GM19438 (cell line): ENCODE measurements at regions not wholly inside any gene's neighbourhood (a gene's known extent, or its start where the extent isn't known, plus 50 kb on each side); places are given as distances from the start of the nearest gene placed in this dataset.

Source experiments
- ATAC-seq: cut with Tn5 transposase; IDR thresholded peaks from one replicate; pipeline ENCODE4 v1.9.1; 2021; ENCODE audit warnings: low read depth; ENCODE audit not compliant: unreplicated experiment

DNA sequence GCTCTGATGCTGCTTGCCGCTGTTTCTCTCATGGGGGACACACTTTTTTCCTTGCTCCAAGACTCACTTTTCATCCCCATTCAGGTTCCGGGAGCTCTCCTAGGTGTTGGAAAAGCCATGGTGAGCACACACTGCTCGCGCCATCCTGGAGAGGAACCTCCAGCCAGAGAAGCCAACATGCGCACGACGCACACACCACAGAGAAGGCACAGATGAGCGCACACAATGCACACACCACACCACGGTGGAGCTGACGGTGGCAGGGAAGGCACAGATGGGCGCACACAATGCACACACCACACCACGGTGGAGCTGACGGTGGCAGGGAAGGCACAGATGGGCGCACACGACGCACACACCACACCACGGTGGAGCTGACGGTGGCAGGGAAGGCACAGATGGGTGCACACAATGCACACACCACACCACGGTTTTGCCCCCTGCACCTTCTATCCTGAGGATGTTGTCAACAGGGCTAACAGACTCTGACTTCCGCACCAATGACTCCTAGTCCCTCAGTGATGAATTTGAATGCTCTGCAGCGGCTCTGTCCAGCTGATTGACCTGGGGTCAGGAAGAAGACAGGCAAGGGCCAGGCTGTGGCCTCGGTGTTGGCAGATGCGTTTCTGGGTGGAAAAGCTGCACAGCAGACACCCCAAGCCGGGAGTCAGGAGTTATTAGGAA, 154.7 kb downstream of the ERMARD start:
- ATAC-seq, result no peak

DNA sequence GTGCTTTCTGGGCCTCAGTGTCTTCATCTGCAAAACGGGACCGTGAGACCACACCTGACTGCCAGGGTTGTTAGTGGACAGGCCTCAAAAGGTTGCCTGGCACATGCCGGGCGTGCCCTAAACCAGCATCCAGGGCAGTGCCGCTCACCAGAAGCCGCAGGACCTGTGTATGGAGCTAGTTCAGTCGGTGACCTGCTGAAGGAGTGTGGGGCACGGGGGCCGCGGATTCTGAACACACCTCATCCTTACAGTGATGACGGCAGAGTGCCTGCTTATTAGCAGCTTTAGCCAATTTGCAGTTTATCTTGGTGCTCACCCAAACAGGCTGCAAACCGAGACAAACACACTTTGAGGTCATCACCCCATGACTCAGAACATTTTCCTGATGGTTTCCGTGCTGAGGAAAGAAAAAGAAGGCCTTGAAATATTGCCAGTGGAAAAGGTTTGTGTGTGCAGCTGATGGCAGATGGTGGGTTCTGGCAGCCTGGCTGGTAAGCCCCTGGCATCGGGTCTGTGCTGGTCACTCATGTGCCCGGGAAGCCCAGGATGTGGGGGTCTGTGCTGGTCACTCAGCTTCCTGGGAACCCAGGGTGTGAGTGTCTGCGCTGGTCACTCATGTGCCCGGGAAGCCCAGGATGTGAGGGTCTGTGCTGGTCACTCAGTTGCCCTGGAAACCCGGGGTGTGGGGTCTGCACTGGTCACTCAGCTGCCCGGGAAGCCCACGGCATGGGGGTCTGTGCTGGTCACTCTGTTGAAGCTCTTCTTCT, 153.8 kb downstream of the ERMARD start:
- no peak for ATAC-seq

DNA sequence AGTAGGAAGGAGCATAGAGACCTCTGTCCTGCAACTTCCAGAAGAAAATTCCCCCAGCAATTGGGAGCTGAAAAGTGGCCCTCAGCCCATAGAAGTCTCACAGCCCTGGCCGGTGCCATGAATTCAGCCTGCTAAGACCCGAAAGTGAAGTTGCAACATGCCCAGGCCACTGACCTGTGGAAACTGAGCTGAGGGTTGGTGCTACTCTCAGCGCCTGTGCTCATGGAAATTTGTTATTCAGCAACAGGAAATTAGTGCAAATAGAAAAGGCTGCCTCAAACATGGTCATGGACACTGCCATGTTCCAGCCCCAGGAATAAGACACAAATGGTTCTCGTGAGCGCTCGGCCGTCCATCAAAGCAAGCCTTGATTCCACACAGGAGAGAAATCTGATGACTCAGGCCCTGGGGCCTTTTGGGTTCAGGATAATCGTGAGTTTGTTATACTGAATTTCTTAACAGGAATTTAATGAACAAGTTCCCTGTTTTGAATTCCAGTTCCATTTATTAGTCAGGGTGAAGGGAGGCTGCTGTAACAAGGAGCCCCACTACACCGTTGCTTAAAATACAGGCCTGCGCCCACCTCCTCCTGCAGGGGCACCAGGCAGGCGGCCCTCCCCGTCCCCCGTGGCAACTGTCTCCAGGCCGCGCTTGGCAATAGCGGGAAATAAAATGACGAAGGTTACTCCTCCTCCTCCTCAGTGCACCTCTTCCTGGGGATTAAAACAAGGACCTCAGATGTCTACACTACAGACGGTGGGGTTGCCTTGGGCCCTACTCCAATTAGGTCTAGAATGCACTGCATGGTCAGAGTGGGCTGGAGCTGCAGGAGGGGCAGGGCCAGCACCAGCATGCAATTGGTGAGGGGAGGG, 152.9 kb downstream of the ERMARD start:
- ATAC-seq, result no peak

DNA sequence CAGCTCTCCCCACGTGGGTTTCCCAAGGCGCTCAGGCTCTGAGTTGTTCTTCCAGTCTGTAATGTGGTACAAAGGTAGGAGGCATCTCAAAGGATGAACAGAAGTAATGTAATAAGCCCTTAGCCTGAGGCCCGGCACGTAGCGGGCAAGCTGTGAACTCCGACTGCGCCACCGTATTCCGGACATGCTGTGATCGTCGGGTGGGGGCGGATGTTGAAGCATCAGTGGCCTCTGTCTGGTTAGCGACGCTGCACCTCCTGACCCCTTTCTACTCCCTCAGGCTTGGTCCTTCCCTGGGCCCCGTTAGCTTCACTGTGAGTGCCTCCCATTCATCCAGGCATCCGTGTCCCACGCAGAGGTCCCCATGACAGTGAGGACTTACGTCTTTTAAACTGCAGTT, 151.7 kb downstream of the ERMARD start:
- no peak for ATAC-seq

DNA sequence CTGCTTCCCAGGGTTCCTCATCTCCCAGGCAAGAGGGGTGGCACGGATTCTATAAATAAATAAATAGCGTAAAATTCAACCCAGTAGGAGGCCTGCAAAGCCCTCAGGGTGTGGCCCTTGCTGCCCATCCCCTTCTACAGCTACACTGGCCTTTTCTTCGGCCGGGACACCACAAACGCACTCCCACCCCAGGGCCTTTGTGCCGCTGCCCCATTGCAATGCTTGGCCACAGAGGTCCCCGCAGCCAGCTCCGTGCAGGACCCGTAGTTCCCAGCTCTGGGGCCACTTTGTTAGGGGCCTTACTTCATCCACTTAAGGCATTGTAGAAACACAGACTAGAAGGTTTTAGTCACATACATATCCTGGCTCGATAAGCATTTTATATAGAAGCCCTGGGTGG, 151.2 kb downstream of the ERMARD start:
- ATAC-seq, result no peak

DNA sequence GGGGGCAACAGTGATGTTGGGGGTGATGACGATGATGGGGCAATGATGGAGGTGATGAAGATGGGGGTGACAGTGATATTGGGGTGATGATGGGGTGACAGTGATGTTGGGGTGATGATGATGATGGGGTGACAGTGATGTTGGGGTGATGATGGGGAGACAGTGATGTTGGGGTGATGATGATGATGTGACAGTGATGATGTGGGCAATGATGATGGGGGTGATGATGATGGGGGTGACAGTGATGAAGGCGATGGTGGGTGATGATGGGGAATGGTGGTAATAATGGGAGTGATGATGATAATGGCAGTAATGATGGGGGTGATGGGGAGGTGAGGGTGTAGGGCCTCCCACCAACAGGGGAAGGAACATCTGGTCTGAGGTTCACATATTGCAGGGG, 150.6 kb downstream of the ERMARD start:
- ATAC-seq, result no peak

DNA sequence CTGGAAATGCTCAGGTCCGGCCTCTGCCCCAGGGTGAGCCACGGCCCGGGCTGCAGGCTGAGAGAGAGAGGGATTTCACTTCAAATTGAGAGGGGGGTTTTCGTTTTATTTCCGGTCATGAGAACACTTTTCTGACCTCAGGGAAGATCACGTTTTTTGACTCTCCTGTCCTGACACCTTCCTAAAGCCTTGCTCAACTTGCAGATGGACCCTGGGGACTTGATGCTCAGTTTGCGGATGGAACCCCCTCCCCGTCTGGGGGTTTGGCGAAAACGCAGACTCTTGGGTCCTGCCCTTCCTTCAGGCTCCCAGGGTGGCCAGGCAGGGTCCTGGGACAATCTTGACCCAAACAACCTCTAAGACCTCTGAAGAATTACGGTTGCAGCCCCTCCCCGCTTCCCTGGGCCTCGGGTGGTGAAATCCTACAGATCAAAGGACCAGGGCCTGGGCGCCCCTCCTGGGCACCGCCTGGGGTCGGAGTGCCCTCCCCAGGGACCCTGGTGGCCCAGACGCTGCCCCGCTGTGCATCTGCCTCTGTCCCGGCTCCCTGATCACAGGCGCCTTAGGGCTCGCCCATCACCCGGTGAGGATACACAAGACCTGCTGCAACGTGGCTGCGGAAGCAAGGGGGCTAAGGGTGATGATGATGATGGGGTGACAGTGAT, 148.2 kb downstream of the ERMARD start:
- ATAC-seq, result no peak

DNA sequence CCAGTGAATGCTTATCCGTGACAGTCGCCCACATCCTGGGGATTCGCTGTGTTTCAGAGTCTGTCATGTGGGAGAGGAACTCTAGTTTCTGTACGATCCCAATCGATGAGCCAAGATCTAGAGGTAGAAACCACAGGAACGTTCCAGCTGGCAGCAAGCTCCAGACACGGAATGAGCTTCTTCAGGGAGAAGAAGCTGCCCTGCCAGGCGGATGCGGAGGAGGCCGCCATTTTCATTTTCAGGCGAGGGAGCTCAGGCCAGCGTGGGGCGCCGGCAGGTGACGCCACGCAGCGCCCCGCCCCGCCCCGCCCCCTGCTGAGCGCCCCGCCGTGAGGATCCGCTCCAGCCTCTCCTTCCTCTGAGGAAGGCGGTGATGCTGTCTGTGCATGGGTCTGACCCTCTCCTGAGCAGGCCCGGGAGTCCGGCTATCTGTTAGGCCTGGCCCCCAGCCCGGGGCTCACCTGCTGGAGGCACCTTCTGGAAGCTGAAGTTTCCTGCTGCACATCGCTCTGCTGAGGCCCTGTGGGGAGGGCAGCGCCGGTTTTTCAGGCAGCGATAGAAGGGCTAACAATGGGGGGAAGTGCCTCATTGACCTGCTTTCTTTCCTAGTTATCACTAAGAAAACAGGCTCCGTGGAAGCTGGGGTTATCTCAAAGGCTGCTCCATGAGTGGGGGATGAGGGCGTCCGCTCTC, 147.5 kb downstream of the ERMARD start:
- ATAC-seq, result no peak

DNA sequence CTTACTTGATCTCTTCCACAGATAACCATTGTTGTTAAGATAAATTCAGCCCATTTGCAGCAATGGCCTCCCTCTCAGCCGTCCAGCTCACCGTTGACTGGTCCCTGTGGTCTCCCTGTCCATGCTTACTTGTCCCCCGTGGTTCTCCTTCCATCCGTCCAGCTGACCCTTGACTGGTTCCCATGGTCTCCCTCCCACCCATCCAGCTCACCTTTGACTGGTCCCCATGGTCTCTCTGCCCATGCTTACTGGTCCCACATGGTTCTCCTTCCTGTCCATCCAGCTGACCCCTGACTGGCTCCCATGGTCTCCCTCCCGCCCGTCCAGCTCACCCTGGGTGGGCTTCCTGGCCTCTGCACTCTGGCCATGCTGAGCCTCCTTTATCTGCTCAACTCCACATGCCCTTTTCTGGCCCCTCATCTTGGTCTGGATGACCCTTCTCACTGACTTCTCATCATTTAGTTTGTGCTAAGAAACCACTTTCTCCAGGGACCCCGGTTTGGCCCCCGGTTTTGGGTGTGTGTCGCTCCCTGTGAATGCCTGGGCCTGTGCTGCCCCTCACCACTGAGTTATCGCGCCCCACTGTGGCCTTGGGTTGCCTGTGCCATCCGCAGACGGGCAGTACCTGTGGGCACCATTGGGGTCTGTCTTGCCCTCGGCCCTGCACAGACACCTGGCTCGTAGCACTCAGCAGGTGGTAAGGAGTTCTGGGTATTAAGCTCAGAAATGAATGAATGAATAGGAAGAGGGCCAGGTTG, 146.4 kb downstream of the ERMARD start:
- no peak for ATAC-seq

DNA sequence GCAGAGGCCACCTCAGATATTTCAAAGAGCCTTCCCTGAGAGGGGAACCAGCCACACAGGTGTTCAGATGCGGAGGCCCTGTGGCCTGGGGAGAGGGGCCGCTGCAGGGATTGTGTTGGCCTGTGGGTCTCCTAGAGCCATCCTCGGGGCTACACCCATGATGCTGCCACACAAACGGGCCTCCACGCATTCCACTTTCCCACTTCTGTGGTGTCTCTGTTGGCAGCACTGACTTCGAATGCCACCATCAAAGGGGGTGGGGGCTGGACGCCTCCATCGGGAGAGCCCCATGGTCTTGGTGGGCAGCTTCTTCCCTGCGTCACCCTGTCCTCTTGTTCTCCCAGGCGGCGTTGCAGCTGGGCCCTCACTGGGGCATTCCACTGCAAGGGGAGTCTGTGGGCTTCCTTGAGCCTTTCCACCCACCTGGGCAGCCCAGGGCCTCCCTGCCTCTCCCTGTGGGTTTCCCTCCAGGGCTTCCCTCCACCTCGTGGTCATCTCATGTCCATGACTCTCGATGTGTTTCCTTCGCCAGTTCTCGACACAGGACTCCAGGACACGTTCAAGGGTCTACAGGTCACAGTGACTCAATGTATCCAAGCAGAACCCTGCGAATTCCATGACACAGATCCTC, 145.5 kb downstream of the ERMARD start:
- no peak for ATAC-seq

DNA sequence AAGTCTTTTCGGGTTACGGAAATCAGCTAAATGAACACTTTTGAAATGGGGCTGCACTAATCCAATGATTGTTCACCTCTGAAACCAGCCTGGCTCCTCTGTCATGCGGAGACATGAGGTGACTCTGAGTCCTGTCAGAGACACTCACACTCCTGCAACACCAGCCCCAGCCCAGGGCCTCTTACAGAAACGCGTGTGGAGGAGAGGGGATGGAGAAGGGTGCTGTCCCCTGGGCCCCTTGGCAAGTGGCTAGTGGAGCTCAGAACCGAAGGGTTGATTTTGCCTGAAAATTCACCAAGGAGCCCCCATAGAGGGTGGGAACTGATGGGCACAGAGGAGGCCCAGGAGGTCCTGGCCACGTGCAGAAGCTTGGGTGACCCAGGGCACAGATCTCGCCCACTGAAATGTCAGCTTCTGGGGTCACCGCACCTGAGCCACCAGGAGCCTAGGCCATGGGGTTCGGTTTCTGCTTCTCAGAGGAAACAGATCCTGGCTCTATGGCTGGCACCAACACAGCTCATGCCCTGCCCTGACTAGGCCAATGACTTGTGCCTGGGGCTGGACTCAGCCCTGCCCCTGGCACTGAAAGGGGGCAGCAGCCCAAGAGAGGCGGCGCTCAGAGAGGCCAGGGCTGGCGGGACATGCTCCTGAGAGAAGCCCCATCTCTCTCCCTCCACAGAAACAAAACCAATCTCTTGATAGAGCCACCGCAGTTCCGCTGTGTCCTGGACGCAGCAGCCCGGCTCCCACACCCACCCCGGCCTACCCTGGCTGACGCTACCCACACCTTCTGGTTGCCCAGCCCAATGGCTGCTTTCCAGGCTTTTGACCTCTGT, 144.7 kb downstream of the ERMARD start:
- ATAC-seq, result no peak

DNA sequence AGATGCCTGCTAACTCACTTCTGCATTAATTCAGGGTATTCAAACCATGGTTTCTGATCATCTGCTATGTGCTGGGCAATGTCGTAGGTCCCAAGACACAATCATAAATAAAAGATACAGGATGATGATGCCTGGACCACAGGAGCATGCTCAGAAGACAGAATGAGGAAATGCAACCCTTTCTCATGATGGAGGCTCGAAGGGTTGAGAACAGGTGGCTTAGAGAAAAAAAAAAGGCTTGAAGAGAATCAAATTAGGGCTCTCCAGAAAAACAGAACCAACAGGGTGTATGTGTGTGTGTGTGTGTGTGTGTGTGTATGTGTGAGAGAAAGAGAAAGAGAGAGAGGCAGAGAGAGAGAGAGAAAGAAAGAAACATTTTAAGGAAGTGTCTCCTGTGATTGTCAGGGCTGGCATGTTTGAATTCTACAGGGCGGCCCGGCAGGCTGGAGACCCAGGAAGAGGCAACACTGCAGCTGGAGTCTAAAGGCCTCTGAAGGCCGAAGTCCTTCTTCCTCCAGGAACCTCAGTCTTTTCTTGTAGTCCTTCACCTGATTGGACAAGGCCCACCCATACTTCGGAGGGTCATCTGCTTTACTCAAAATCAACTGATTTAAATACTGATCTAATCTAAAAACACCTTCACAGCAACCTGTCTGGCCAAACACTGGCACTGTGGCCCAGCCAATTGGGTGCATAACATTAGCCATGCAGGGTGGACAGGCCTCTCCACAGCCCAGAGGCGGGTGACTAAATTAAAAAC, 143.8 kb downstream of the ERMARD start:
- ATAC-seq, result no peak

DNA sequence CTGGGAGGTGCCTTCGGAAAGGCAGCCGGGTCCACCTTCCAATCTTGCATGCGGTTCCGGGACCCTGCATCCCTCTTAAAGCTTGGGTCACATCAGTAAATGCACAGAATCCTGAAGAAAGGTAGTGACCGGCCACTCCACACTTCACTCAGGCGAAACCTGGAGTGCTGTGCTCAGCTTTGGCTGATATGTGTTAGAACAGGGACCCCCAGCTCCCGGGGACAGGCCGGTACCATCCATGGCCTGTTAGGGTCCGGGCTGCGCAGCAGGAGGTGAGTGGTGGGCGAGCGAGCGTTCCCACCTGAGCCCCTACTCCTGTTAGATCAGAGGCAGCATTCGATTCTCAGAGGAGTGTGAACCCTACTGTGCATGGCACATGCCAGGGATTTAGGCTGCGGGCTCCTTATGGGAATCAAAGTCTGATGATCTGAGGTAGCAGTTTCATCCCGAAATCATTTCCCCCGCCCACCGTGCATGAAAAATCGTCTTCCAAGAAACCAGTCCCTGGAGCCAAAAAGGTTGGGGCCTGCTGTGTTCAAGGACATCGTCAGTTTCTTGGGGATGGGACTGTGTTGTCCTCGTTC, 143.0 kb downstream of the ERMARD start:
- ATAC-seq, result no peak

DNA sequence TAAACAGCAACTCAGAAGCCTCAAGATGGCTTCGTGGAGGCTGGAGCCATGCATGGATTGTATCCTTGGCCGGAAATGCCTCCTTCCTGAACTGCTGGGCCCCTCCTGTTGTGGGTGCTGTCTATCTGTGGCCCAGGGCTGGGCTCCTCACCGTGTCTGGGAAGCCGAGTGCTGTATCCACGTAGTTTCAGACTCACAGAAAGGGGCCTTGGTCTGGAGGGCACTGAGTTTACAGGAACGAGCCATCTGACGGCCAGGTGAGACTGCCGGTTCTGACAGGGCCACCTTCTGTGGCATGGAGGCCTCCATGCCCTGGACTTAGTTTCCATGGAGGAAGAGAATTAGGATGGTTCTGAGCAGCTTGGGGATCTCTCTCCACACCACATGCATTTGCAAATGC, 142.2 kb downstream of the ERMARD start:
- no peak for ATAC-seq

DNA sequence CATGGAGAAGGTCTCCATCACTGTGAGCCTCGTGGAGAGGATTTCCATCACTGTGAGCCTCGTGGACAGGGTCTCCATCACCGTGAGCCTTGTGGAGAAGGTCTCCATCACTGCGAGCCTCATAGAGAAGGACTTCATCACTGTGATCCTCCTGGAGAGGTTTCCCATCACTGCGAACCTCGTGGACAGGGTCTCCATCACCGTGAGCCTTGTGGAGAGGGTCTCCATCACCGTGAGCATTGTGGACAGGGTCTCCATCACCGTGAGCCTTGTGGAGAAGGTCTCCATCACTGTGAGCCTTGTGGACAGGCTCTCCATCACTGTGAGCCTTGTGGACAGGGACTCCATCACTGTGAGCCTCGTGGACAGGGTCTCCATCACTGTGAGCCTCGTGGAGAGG, 140.4 kb downstream of the ERMARD start:
- no peak for ATAC-seq

DNA sequence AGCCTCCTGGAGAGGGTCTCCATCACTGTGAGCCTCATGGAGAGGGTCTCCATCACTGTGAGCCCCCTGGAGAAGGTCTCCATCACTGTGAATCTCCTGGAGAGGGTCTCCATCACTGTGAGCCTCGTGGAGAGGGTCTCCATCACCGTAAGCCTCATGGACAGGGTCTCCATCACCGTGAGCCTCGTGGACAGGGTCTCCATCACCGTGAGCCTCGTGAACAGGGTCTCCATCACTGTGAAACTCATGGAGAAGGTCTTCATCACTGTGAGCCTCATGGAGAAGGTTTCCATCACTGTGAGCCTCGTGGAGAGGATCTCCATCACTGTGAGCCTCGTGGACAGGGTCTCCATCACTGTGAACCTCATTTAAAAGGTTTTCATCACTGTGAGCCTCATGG, 140.0 kb downstream of the ERMARD start:
- no peak for ATAC-seq

DNA sequence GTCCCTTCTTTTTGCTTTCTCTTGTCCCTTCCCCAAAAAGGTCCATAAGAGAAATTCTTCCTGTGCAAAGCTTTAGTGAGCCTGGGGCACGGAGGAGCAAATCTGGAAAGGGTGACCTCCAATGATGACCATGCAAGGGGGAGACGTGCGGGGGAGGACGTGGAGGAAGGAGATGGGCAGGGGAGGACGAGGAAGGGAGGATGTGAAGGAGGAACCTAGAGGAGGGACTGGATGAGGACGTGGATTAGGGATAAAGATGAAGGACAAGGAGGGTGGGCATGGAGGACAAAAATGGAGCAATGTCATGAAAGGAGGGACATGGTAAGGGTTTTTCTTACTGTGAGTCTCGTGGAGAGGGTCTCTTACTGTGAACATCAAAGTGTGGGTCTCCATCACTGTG, 139.5 kb downstream of the ERMARD start:
- ATAC-seq, result no peak
